Immature natural killer cell (primary cell): ENCODE measurements at regions not wholly inside any gene's neighbourhood (a gene's known extent, or its start where the extent isn't known, plus 50 kb on each side); places are given as distances from the start of the nearest gene placed in this dataset.
A peak's percentile ranks its signal among the peaks of the same experiment; 100 is the strongest.
"Not testable (repeated sequence)": the region's sequence is repeated elsewhere in the genome, so short reads cannot be mapped to it uniquely, and the experiment has no call there.

Experiments
- DNase-seq, 3 donors: peaks; one replicate each; pipeline ENCODE4 v3.0.0; 2022; ENCODE audit warnings: mixed read lengths in 1 of 3
- H3K27ac Mint-ChIP-seq, 6 donors: one replicate each; pipeline ENCODE4 v1.8.0; 2020; ENCODE audit warnings: mixed read lengths in 6 of 6, mild to moderate bottlenecking in 5 of 6, inconsistent platforms in 4 of 6, moderate library complexity in 3 of 6
- H3K27me3 Mint-ChIP-seq, 3 donors: one replicate each; pipeline ENCODE4 v1.8.0; 2020 to 2021; ENCODE audit warnings: low read depth in 3 of 3, mild to moderate bottlenecking in 3 of 3, mixed read lengths in 3 of 3, moderate library complexity in 3 of 3, inconsistent platforms in 1 of 3
- H3K36me3 Mint-ChIP-seq, 3 donors: one replicate each; pipeline ENCODE4 v1.8.0; 2020; ENCODE audit warnings: mixed read lengths in 3 of 3, inconsistent platforms in 2 of 3, mild to moderate bottlenecking in 2 of 3
- H3K4me1 Mint-ChIP-seq, 2 donors: one replicate each; pipeline ENCODE4 v1.8.0; 2020; ENCODE audit warnings: inconsistent platforms in 2 of 2, mild to moderate bottlenecking in 2 of 2, mixed read lengths in 2 of 2, moderate library complexity in 1 of 2
- H3K4me3 Mint-ChIP-seq, 5 donors: one replicate each; pipeline ENCODE4 v1.8.0; 2020; ENCODE audit warnings: mild to moderate bottlenecking in 5 of 5, mixed read lengths in 5 of 5, inconsistent platforms in 3 of 5, moderate library complexity in 3 of 5
- H3K9me3 Mint-ChIP-seq, 6 donors: one replicate each; pipeline ENCODE4 v1.8.0; 2020; ENCODE audit warnings: mild to moderate bottlenecking in 6 of 6, mixed read lengths in 6 of 6, inconsistent platforms in 4 of 6, moderate library complexity in 3 of 6

- H3K4me1 Mint-ChIP-seq = peaks cover 12 to 58% of the 10 kb centered on the region in 2 donors
- peak overlapping the region in 1 of 5 donors; percentile 5 for H3K4me3 Mint-ChIP-seq
These were observed 542.1 kb upstream of the ID2 start for GRCh38 chr2:8139668-8140200.

GRCh38 chr2:8141079-8141707, 540.7 kb upstream of the ID2 start:
- Mint-ChIP-seq H3K36me3 (peaks cover 5 to 48% (median 36%) of the 10 kb centered on the region in 3 donors), H3K27me3 (peaks cover 0 to 3% (median under 1%) of the 10 kb centered on the region in 3 donors), H3K9me3 (no peaks in the 10 kb centered on the region)

More at GRCh38 chr2:8139668-8140200, 542.1 kb upstream of the ID2 start:
- Mint-ChIP-seq H3K27ac (peak overlapping the region in 1 of 6 donors; percentile 24), H3K9me3 (no peaks in the 10 kb centered on the region), H3K27me3 (no peaks in the 10 kb centered on the region), H3K36me3 (peaks cover 9 to 51% (median 41%) of the 10 kb centered on the region in 3 donors)
- DNase-seq = no peak

GRCh38 chr2:8141780-8142179, 540.1 kb upstream of the ID2 start:
- Mint-ChIP-seq H3K9me3 (no peaks in the 10 kb centered on the region), H3K4me1 (peaks cover 11 to 42% of the 10 kb centered on the region in 2 donors), H3K36me3 (peaks cover 5 to 45% (median 39%) of the 10 kb centered on the region in 3 donors), H3K4me3 (no peak overlapping the region), H3K27ac (no peak overlapping the region), H3K27me3 (peaks cover 0 to 3% (median 2%) of the 10 kb centered on the region in 3 donors)
- no peak for DNase-seq

More at GRCh38 chr2:8141079-8141707, 540.7 kb upstream of the ID2 start:
- no peak for DNase-seq
- no peak overlapping the region for H3K27ac Mint-ChIP-seq
- no peak overlapping the region for H3K4me3 Mint-ChIP-seq
- peaks cover 11 to 46% of the 10 kb centered on the region in 2 donors for H3K4me1 Mint-ChIP-seq

GRCh38 chr2:8142461-8142860, 539.4 kb upstream of the ID2 start:
- DNase-seq = no peak
- Mint-ChIP-seq H3K27ac (no peak overlapping the region), H3K36me3 (peaks cover 5 to 41% (median 36%) of the 10 kb centered on the region in 3 donors), H3K9me3 (no peaks in the 10 kb centered on the region), H3K27me3 (peaks cover 0 to 3% (median 2%) of the 10 kb centered on the region in 3 donors), H3K4me1 (peaks cover 11 to 39% of the 10 kb centered on the region in 2 donors), H3K4me3 (no peak overlapping the region)

DNA sequence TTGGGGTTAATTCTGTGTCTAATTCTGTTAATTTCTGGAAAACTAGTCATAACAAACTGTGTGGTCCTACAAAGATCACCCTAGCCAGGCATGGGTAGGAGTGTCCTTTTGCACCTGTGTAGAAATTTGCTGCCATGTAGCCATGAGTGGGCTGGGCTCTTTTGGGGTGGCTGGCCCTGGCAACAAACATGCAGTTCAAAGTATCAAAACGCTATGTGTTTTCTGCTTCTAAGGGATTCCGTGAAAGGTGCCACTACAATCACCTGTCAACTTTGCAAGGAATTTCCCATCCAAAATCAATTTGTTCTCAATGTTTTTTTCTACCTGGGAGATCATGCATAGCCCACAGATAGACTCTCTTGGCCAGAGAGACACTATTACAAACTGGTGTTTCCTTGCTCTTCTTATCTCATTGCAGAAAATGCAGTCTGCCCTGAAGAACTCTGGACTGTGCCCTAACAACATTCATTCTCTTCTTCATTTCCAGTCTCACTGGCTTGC, 537.7 kb upstream of the ID2 start:
- H3K27ac Mint-ChIP-seq = no peak overlapping the region
- H3K4me3 Mint-ChIP-seq = no peak overlapping the region
- peaks cover 5 to 28% (median 27%) of the 10 kb centered on the region in 3 donors for H3K36me3 Mint-ChIP-seq
- DNase-seq = no peak
- no peaks in the 10 kb centered on the region for H3K9me3 Mint-ChIP-seq
- peaks cover 15 to 38% of the 10 kb centered on the region in 2 donors for H3K4me1 Mint-ChIP-seq
- H3K27me3 Mint-ChIP-seq = peaks cover 0 to 3% (median 2%) of the 10 kb centered on the region in 3 donors

GRCh38 chr2:8144785-8145184, 537.1 kb upstream of the ID2 start:
- Mint-ChIP-seq H3K36me3 (peaks cover 5 to 28% (median 25%) of the 10 kb centered on the region in 3 donors), H3K9me3 (no peaks in the 10 kb centered on the region), H3K4me1 (peaks cover 10 to 32% of the 10 kb centered on the region in 2 donors), H3K27ac (no peak overlapping the region), H3K27me3 (peaks cover 0 to 3% (median 2%) of the 10 kb centered on the region in 3 donors), H3K4me3 (no peak overlapping the region)
- DNase-seq = no peak

- H3K27me3 Mint-ChIP-seq, H3K9me3 Mint-ChIP-seq, H3K4me3 Mint-ChIP-seq: not testable (repeated sequence)
These were observed 536.5 kb upstream of the ID2 start for GRCh38 chr2:8145375-8145774.

GRCh38 chr2:8146132-8147005, 535.5 kb upstream of the ID2 start:
- no peak overlapping the region for H3K4me3 Mint-ChIP-seq
- peaks cover 5 to 25% (median 19%) of the 10 kb centered on the region in 3 donors for H3K36me3 Mint-ChIP-seq
- peaks cover 10 to 30% of the 10 kb centered on the region in 2 donors for H3K4me1 Mint-ChIP-seq
- H3K27me3 Mint-ChIP-seq = peaks cover 1 to 3% (median 2%) of the 10 kb centered on the region in 3 donors
- H3K27ac Mint-ChIP-seq = peak overlapping the region in 1 of 6 donors; percentile 23
- no peaks in the 10 kb centered on the region for H3K9me3 Mint-ChIP-seq
- no peak for DNase-seq

More at GRCh38 chr2:8145375-8145774, 536.5 kb upstream of the ID2 start:
- not testable (repeated sequence) for H3K27ac Mint-ChIP-seq, DNase-seq
- Mint-ChIP-seq H3K36me3 (peaks cover 5 to 25% (median 20%) of the 10 kb centered on the region in 3 donors), H3K4me1 (peaks cover 6 to 29% of the 10 kb centered on the region in 2 donors)

DNA sequence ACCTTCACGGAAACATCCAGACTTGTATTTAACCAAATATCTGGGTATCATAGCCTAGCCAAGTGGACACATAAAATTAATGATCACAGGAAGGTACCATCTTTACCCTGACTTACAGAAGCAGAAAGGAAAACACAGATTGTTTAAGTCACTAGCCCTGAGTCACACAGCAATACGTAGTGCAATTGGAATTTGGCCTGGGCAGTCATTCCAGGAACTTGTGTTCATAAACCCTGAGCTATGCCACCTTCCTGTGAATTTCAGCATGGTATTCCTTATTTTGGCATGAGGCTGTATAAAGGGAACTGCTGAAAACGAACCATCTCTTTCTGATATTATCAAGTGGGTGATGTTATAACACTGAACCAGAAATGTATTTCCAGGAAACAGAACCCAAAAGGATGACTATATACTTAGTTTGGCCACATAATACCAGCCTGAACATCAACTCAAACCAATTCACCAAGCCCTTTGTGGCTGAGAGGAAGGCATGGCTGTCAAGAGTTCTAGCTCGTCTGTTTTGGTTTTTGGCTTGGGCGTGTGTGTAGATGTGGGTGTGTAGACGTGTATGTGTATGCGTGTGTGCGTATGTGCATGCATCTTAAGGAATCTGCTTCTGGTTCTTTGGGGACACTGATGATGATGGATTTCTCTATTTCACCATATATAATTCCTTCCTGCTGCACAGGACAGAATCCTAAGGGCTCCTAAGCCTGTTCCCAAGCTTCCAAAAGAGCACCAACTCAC, 533.4 kb upstream of the ID2 start:
- no peaks in the 10 kb centered on the region for H3K9me3 Mint-ChIP-seq
- H3K36me3 Mint-ChIP-seq = peaks cover 5 to 19% (median 18%) of the 10 kb centered on the region in 3 donors
- peaks cover 30 to 45% of the 10 kb centered on the region in 2 donors for H3K4me1 Mint-ChIP-seq
- H3K4me3 Mint-ChIP-seq = no peak overlapping the region
- no peak for DNase-seq
- peak overlapping the region in 2 of 6 donors; percentile 3 to 23 for H3K27ac Mint-ChIP-seq
- peaks cover 1 to 6% (median 4%) of the 10 kb centered on the region in 3 donors for H3K27me3 Mint-ChIP-seq

DNA sequence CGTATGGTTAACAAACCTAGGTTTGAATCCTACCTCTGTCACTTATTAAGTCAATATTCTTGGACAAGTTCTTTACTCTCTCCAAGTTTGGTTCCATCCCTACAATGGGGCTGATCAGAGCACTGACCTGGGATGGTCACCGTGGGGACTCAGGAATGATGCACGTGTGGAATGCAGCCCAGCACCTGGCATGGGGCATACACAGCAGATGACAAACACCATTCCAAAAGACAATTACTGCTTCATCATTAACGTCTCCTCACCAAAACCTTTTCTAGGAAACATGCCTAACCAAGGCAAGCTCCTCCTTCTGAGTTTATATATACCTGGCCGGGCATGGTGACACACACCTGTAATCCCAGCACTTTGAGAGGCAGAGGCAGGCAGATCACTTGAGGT, 532.9 kb upstream of the ID2 start:
- H3K4me3 Mint-ChIP-seq = no peak overlapping the region
- no peaks in the 10 kb centered on the region for H3K9me3 Mint-ChIP-seq
- DNase-seq = no peak
- H3K36me3 Mint-ChIP-seq = peaks cover 5 to 19% (median 18%) of the 10 kb centered on the region in 3 donors
- H3K27ac Mint-ChIP-seq = no peak overlapping the region
- peaks cover 33 to 50% of the 10 kb centered on the region in 2 donors for H3K4me1 Mint-ChIP-seq
- H3K27me3 Mint-ChIP-seq = peaks cover 1 to 6% (median 4%) of the 10 kb centered on the region in 3 donors

GRCh38 chr2:8149985-8150539, 531.8 kb upstream of the ID2 start:
- Mint-ChIP-seq H3K4me3 (no peak overlapping the region), H3K36me3 (peaks cover 6 to 26% (median 20%) of the 10 kb centered on the region in 3 donors), H3K9me3 (no peaks in the 10 kb centered on the region), H3K27me3 (peaks cover 1 to 6% (median 6%) of the 10 kb centered on the region in 3 donors), H3K4me1 (peaks cover 33 to 59% of the 10 kb centered on the region in 2 donors), H3K27ac (peak overlapping the region in 2 of 6 donors; percentile 48)
- no peak for DNase-seq

DNA sequence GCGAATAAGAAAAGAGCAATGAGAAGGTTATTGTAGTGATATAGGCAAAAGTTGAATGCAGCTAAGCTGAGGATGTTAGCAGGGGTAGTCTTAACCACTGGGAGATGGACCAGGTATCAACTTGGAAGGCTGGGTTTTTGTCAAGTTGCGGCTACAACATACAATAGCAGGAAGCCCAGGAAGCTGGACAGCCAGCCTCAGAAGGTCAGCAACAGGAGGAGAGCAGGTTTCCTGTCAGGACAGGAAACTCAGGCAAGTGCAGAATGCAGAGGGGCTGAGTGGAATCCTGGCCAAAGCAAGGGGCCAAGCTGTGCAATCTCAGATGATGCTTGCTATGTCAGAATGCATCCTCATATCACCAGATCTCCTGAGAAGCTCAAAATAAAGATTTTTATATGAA, 530.0 kb upstream of the ID2 start:
- no peak for DNase-seq
- H3K4me3 Mint-ChIP-seq = no peak overlapping the region
- H3K9me3 Mint-ChIP-seq = no peaks in the 10 kb centered on the region
- peaks cover 12 to 34% (median 27%) of the 10 kb centered on the region in 3 donors for H3K36me3 Mint-ChIP-seq
- peaks cover 1 to 5% (median 4%) of the 10 kb centered on the region in 3 donors for H3K27me3 Mint-ChIP-seq
- peak overlapping the region in 3 of 6 donors; percentile 14 to 61 (median 26) for H3K27ac Mint-ChIP-seq
- peaks cover 33 to 73% of the 10 kb centered on the region in 2 donors for H3K4me1 Mint-ChIP-seq
